Dermis blood vessel endothelial cell (primary cell): ENCODE measurements at regions not wholly inside any gene's neighbourhood (a gene's known extent, or its start where the extent isn't known, plus 50 kb on each side); places are given as distances from the start of the nearest gene placed in this dataset.
"Not testable (repeated sequence)": the region's sequence is repeated elsewhere in the genome, so short reads cannot be mapped to it uniquely, and the experiment has no call there.

Source experiments
- DNase-seq: peaks from one replicate; pipeline ENCODE4 v3.0.0; 2010

- DNase-seq: no peak
These were observed 68.4 kb downstream of the ANXA1 start for GRCh38 chr9:73219985-73220626.

- no peak for DNase-seq
These were observed 71.9 kb downstream of the ANXA1 start for GRCh38 chr9:73223594-73223993.

- DNase-seq: no peak
These were observed 77.9 kb downstream of the ANXA1 start for GRCh38 chr9:73229543-73229942.

DNA sequence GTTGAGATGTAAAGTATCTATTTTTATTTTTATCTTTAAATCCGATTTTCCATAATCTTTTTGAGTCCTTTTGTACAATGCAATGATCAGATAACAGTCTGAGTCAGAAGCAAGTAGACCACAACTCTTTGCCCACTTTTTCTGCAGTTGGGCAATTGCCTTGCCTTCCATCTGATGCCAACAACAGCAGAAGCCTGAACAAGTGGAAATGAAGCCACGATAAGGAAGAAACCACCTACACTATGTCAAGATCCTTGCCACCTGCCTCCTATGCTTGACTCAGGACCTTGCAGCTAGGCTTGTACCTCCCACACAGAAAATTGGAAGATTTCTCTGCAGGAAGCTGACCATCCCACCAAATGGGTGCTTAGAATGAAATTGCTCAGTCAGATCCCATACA, 78.6 kb downstream of the ANXA1 start:
- DNase-seq: no peak

DNA sequence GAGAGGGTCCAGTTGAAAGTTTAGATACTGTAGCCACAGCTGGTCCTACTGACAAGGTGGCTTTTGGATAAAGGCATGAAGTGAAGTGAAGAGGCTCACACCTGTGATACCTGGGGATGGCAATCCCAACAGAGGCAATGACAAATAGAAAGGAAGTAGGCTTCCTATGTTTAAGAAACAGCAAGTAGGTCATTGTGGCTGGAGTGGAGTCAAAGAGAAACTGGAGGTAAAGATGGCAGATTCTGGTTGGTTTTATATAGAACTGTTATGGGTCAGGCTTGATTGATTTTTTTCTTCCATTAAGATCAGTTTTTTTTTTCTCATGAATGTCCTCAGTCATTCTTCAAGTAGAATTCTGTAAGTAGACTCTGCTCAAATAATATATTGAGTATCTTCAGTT, 79.5 kb downstream of the ANXA1 start:
- no peak for DNase-seq

- no peak for DNase-seq
These were observed 81.8 kb downstream of the ANXA1 start for GRCh38 chr9:73233359-73234007.

- DNase-seq: no peak
These were observed 82.3 kb downstream of the ANXA1 start for GRCh38 chr9:73234008-73234360.

DNA sequence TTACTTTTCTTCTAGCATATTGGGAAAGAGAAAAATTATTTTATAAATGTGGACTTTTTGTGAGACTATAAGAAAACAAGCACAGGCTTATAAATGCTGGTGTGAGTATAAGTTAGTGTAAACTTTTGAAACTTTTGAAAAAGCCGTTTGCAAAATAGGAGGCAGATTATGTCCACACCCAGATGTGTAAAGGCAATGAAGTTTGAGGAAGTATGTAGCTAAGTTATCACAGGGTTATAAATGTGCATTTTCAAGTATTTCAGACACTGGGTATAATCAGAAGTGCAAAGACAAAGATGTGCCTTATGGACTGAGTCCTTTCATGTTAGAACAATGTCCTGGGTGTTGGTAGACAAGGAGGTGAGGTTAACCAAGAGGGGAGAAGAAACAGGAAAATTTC, 85.5 kb downstream of the ANXA1 start:
- DNase-seq: no peak

DNA sequence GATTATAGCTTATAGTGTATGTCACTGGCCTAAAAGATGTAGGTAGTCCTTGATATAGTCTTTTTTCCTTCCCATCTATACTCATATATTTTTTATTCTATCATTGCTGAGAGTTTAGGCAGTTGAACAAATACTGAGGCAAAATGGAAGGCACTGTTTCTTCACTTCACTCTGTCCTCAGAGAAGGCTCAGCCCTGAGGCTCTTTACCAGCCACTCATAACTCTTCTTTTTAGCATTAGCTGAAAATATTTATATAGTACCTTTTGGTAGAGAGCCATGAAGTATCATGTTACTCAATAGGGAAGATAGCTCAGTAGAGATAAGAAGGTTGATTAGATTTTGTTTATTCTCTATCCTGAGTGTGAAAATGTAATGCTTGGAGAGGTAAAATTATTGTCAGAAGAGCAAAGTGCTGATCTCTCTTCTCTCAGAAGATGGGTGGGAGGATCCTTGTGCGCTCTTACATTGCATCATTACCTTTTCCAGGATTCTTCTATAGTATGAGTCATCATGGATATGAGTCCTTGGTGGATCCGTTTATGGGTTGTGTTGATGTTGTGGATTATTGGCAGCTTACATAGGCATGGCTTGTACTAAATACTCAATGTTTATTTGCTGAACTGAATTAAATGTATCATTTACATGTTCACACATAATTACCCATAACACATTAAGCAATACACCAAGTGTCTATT, 88.1 kb downstream of the ANXA1 start:
- DNase-seq: no peak

DNA sequence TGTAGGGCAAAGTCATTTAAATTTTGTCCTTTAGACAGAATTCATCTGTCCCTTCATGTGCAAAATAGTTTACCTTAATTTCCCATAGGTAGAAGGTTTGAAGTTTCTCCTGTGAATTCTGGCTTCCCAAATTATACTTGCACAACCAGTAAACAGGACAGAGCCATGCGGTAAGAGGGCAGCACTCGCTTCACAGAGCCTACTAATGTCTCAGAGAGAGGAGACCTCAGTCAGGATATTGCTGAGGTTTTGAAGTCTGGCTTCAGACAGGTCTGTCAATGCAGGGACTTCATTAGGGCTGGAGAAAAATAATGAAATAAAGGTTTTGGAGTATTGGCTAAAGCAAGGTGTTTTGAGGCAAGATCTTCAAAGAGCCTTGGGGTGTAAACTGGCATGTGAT, 91.4 kb downstream of the ANXA1 start:
- no peak for DNase-seq

DNA sequence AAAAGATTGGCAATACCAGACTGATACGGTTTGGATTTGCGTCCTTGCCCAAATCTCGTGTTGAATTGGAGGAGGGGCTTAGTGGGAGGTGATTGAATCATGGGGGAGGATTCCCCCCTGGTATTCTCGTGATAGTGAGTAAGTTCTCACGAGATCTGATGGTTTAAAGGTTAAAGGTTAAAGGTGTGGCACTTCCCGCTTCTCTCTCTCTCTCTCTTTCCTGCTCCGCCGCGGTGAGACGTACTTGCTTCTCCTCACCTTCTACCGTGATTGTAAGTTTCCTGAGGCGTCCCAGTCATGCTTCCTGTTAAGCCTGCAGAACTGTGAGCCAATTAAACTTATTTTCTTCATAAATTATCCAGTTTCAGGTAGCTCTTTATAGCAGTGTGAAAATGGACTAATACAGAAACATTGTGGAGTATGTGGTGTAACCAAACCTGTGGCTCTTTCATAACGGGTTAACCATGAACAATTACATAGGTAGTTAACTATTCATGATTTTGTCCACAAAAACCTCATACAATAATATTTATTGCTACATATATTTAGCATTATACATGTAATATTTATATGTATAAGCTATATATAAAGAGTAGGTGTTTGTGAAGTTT, 107.5 kb downstream of the ANXA1 start:
- no peak for DNase-seq

GRCh38 chr9:73260506-73260905, 108.8 kb downstream of the ANXA1 start:
- DNase-seq: no peak

DNA sequence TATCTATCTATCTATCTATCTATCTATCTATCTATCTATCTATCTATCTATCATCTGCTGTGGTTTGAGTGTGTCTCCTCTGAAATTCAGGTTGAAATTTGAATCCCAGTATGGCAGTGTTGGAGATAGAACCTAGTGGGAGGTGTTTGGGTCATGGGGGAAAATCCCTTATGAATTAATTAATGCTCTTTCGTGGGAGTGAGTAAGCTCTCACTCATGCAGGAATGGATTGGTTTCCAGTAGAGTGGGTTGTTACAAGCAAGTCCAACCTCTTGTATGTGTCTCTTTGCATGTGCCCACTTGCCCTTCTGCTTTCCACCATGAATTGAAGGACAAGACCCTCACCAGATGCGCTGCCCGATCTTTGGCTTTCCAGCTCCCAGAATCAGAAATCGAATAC, 113.0 kb downstream of the ANXA1 start:
- DNase-seq: no peak

DNA sequence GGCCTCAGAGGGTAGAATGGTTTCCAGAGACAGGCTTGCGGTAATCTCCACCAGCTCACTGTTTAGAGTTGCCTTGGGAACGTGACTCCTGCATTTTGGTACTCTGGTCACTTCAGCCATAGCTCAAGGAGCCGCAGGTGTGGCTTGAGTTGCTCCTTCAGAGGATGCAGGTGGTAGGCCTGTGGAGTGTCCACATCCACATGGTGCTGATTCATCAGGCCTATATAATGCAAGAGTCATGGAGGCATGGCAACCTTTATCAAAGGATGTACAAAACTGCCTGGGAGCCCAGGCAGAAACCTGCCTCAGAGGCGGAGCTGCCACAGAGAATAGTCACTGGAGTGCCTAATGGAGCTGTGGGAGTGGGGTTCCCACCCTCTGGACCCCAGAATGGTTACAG, 114.2 kb downstream of the ANXA1 start:
- no peak for DNase-seq

DNA sequence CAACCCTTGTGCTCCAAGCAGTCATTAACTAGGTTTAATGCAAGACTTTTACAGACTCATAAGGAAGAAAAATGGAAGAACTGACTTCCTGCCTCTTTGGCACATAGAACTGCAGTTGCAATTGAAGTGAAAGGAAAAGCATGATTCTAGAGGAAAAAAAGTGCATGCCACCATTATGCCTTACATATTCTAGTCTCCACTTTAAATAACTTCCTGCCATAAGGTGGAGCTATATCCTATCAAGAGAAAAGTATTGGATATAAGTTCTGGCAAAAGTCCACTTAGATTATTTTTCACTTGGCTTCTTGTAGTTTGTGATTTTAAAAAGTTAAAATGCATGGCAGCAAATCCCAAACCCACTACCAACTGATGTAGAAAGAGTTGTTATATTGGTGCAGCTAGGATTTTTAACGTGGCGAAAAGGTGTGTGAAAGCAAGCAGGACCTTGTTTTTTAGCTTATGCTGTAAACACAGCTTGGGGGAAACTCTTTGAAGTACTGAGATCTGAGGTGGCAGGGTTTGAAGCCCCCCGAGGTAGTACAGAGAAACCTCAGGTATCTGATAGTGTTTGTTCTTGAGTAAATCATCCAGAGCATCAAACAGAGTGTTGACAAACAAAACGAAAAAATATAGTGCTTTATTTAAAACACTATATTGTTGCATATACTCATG, 117.9 kb downstream of the ANXA1 start:
- peak; percentile 17 for DNase-seq

GRCh38 chr9:73270967-73271721, 119.5 kb downstream of the ANXA1 start:
- DNase-seq: peak; percentile 63

DNA sequence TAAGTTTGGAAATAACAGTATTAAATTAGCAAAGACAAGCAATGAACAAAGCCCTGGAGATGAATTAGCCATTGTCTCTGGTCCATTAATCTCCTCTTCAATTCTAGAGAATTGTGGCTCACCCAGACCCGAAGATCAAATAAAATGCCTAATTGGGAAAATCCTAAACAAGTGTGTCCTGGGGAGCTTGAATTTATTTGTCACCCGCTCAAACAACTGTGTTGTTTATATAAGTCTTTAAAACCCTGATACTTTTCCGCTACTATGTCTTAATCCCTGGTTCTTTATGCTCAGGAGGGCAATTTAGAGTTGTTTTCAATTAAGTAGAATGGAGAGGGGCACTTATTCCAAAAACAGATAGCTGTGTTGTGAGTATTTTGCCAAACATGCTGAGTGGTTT, 128.4 kb downstream of the ANXA1 start:
- DNase-seq: no peak

GRCh38 chr9:73284377-73284776, 132.7 kb downstream of the ANXA1 start:
- DNase-seq: no peak

GRCh38 chr9:73294336-73294735, 142.7 kb downstream of the ANXA1 start:
- no peak for DNase-seq

DNA sequence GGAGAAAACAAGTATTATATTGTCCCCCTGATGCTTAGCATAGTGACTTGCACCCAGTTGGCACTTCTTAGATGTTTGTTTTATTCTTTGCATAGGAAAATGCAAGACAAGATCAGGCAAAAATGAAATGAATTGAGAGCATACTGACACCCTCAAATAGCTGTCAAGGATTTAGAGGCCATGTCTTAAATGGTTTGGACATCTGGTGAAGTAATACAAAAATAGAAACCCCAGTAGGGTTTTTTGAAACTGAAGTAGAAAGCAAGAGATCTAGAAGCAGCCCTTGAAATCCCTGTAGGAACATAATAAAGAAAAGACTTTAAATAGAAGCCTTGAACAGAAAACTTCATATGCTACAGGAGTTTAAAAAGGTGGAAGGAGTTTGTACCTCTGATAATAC, 174.3 kb downstream of the ANXA1 start:
- DNase-seq: no peak

DNA sequence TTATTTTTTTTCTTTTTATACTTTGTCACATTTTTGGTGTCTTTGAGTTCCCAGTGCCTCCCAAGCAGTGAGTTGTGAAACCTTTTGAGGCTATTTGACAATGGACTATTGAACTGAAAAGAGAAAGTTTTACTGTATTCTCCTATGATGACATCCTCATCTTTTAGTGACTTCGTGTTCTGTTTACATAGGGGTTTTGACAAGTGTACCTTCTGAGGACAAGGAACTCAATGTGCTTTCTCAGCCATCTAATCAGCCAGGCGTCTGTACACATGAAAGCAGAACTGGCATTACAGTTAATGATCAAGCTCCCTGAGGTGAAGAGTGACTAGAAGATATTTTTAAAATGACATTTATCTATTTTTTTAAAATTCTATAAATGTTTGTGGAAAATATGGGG, 175.5 kb downstream of the ANXA1 start:
- DNase-seq: no peak

GRCh38 chr9:73337182-73337581, 185.5 kb downstream of the ANXA1 start:
- not testable (repeated sequence) for DNase-seq

DNA sequence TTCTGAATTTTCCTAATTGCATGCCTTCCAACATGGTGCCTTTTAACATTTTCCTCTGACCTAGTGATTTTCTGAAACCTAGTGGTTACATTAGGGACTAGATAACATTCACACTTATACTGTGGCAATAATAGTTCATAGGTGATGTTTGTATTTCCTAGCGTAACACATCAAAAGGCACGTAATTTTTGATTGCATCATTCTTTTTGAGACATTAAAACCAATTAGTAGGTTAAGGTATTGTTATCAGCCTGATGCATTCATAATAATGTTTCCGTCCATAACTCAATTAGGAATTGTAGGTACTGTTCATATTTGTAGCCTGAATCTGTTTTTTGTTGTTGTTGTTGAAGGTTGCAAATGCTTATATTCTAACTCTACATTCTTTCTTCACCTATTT, 192.4 kb downstream of the ANXA1 start:
- DNase-seq: no peak
